ENCODE measurements at regions not wholly inside any gene's neighbourhood (a gene's known extent, or its start where the extent isn't known, plus 50 kb on each side); places are given as distances from the start of the nearest gene placed in this dataset.

DNA sequence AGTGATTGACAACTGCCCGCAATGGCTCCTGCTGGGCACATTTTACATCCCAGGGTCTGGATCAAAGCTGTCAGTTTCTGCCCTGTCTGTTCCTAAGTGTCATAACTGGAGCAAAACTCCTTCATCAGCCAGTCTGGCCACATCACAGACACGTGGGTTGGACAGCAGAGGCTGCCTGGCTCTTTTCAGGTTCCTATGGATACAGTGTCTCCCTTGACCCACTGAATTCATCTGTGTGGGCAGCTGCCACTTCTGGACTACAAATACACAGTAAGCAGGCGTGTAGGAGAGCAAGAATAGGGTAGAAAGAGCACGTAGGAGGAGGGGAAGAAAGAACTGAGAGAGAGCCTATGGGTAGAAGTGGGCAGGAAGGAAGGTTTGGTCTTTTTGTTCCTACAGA lies 238.0 kb downstream of the ENC1 start:
- ChIA-PET CTCF (no interaction called here), RAD21 (ENCODE audit: low non-redundant PET in 1 of 2, low total read pairs in 2 of 2, uncharacterized antibody in 2 of 2, unreplicated experiment in 2 of 2) (no interaction called here), POLR2A (no interaction called here)
- intact Hi-C loops (cut with micrococcal nuclease) = no loop called here
- no peak overlapping the region for H2AFZ ChIP-seq (ENCODE audit: low read depth, low read length, poor library complexity, severe bottlenecking)
- ATAC-seq (no peak), DNase-seq (ENCODE audit: low read depth, low spot score) (no peak)
- H3K79me2 ChIP-seq (ENCODE audit: insufficient read depth, low read length) = no peaks in the 10 kb centered on the region
- H4K20me1 ChIP-seq (ENCODE audit: insufficient read depth) = no peaks in the 10 kb centered on the region
- no peak overlapping the region for H3K4me2 ChIP-seq (ENCODE audit: low read length)
- H3K4me3 ChIP-seq (replicated peaks in 1 of 2; ENCODE audit: low read depth in 1 of 2, low read length in 2 of 2) = no peak overlapping the region
- no peaks in the 10 kb centered on the region for H3K27me3 ChIP-seq (ENCODE audit: insufficient read depth, low read length)
- TF ChIP-seq FOSL1 (IDR thresholded peaks at IDR 0.05; ENCODE audit: low read depth) (no peak), ZFX (IDR thresholded peaks at IDR 0.05) (no peak), ZNF274 (IDR thresholded peaks at IDR 0.05; ENCODE audit: low read depth, low read length) (no peak), POLR2A (IDR thresholded peaks at IDR 0.05; ENCODE audit: borderline replicate concordance, extremely low read depth, insufficient read depth, insufficient read length) (no peak), SRF (IDR thresholded peaks at IDR 0.05; ENCODE audit: low read depth) (no peak), SP1 (IDR thresholded peaks at IDR 0.05; ENCODE audit: low read depth) (no peak), ELF1 (IDR thresholded peaks at IDR 0.05; ENCODE audit: borderline replicate concordance, low read depth) (no peak), JUND (IDR thresholded peaks at IDR 0.05) (no peak), RAD21 (IDR thresholded peaks at IDR 0.05; ENCODE audit: low read depth) (no peak), EZH2phosphoT487 (IDR thresholded peaks at IDR 0.05; ENCODE audit: borderline replicate concordance) (no peak), POLR2AphosphoS5 (IDR thresholded peaks at IDR 0.05; ENCODE audit: low read depth, low read length) (no peak), EZH2 (IDR thresholded peaks at IDR 0.05) (no peak), SIN3A (IDR thresholded peaks at IDR 0.05; ENCODE audit: low read depth) (no peak), CBX3 (IDR thresholded peaks at IDR 0.05; ENCODE audit: low read depth) (no peak), TCF7L2 (IDR thresholded peaks at IDR 0.05; ENCODE audit: borderline replicate concordance, extremely low read depth, insufficient read depth, insufficient read length) (no peak), REST (IDR thresholded peaks at IDR 0.05; ENCODE audit: low read depth) (no peak)
- TF ChIP-seq, protein P1, sequence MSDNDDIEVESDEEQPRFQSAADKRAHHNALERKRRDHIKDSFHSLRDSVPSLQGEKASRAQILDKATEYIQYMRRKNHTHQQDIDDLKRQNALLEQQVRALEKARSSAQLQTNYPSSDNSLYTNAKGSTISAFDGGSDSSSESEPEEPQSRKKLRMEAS (IDR thresholded peaks at IDR 0.05) = no peak
- TF ChIP-seq, protein P2, sequence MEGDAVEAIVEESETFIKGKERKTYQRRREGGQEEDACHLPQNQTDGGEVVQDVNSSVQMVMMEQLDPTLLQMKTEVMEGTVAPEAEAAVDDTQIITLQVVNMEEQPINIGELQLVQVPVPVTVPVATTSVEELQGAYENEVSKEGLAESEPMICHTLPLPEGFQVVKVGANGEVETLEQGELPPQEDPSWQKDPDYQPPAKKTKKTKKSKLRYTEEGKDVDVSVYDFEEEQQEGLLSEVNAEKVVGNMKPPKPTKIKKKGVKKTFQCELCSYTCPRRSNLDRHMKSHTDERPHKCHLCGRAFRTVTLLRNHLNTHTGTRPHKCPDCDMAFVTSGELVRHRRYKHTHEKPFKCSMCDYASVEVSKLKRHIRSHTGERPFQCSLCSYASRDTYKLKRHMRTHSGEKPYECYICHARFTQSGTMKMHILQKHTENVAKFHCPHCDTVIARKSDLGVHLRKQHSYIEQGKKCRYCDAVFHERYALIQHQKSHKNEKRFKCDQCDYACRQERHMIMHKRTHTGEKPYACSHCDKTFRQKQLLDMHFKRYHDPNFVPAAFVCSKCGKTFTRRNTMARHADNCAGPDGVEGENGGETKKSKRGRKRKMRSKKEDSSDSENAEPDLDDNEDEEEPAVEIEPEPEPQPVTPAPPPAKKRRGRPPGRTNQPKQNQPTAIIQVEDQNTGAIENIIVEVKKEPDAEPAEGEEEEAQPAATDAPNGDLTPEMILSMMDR (IDR thresholded peaks at IDR 0.05 in 2 of 3, conservative IDR thresholded peaks at IDR 0.05 in 1 of 3; ENCODE audit: borderline replicate concordance in 1 of 3, insufficient read depth in 1 of 3, low read depth in 2 of 3, low read length in 2 of 3) = no peak
- no peaks in the 10 kb centered on the region for H3K9me2 ChIP-seq (ENCODE audit: insufficient read depth)
- no TSS peak for BruUV-seq (replicated peaks)
- no peaks in the 10 kb centered on the region for H3K36me3 ChIP-seq (ENCODE audit: control insufficient read depth in 1 of 2, insufficient read depth in 2 of 2, low read length in 2 of 2)
- no peak overlapping the region for H3K27ac ChIP-seq (ENCODE audit: low read depth, low read length)
- H3K9me3 ChIP-seq (ENCODE audit: control insufficient read depth in 1 of 2, insufficient read depth in 1 of 2, low read depth in 1 of 2, low read length in 2 of 2) = no peaks in the 10 kb centered on the region
- H3K9ac ChIP-seq (ENCODE audit: low read length) = no peak overlapping the region
- H3K4me1 ChIP-seq (ENCODE audit: control insufficient read depth in 1 of 2, insufficient read depth in 2 of 2, low read length in 2 of 2) = no peaks in the 10 kb centered on the region
